ENCODE measurements at regions not wholly inside any gene's neighbourhood (a gene's known extent, or its start where the extent isn't known, plus 50 kb on each side); places are given as distances from the start of the nearest gene placed in this dataset.
A peak's percentile ranks its signal among the peaks of the same experiment; 100 is the strongest.

- no peak for DNase-seq (ENCODE audit: extremely low spot score, insufficient read length, low read depth)
- no peak for FAIRE-seq
Measured at GRCh38 chr3:31240013-31240412, 292.7 kb upstream of the STT3B start.

- peak; percentile 58 for FAIRE-seq
- DNase-seq (ENCODE audit: extremely low spot score, insufficient read length, low read depth), result no peak
Measured at GRCh38 chr3:31240466-31240865, 292.3 kb upstream of the STT3B start.

DNA sequence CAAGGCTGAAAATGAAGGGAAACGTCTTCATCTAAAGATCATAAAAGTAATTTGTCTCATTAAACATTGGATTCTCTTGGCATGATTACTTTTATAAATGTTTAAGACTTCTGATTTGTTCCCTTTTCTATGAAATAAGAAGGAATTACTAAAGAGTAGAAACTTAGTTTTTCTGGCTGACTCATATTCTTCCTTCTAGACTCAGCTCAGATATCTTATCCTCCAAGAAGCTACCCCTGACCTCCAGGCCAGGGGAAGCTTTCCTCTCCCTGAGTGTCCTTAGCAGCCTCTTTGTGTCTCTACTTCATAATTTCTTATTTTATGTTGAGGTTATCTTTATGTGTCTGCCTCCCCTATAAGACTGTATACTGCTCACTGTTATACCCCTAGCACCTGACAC lies 291.9 kb upstream of the STT3B start:
- FAIRE-seq (no peak), DNase-seq (ENCODE audit: extremely low spot score, insufficient read length, low read depth) (no peak)

DNA sequence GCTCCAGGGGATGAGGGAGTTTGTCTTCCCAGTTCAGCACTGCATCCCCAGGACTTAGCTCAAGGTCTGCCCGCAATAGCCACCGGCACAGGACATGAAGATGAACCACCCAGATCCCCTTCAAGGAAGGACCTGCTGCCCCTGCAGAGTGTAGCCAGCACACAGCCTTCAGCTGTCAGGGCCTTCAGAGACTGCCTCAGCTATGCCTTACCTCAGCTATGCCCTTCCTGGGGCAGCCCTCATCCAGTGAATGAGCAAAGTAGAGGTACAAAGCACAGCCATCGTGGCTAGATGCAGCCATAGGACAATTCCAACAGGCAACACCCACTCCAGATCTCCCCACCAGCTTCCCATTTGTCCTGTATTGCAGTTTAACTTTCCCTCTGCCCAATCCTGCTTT lies 291.2 kb upstream of the STT3B start:
- FAIRE-seq, result no peak
- no peak for DNase-seq (ENCODE audit: extremely low spot score, insufficient read length, low read depth)

- DNase-seq (ENCODE audit: extremely low spot score, insufficient read length, low read depth) (no peak), FAIRE-seq (peak; percentile 67)
Measured at GRCh38 chr3:31242026-31242960, 290.4 kb upstream of the STT3B start.

DNA sequence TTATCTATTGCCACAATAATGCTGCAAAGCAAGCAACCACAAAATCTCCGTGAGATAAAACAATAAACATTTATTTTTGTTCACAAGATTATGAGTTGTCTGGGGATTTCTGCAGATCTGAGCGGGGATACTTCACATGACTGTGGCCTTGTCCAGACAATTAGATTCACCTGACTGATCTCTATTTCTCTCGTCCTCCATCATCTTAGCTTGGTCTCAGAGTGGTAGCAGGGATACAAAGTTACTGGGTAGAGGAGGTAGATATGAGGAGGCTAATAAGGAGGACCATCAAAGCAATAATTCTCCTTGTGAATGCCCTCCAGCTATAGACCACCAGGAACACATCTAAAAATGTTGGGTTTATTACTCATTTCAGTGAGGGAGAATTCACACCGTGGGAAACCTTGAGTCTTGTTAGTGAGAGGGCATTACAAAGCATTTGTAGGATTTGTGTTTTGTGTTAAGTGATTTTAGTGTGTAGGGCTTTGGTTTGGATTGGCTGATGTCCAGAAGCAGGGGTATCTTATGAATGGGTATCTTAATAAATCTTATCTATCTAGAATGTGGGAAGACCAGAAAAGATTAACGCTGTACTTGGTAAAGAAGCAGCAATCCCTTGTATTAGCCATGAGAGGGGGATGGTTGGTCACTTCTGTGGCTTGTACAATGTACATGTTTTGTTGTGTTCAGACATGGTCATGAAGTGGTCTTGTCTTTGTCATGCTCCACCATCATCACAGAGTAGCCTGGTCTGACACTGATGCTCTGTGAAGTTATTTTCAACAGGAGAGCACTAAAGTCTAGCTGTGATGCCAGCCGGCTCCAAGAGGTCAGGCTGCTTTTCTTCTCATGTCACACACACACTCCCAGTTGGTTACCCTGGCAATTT lies 287.6 kb upstream of the STT3B start:
- no peak for DNase-seq (ENCODE audit: extremely low spot score, insufficient read length, low read depth)
- no peak for FAIRE-seq

- FAIRE-seq (peak; percentile 9), DNase-seq (ENCODE audit: extremely low spot score, insufficient read length, low read depth) (no peak)
Measured at GRCh38 chr3:31246293-31247062, 286.2 kb upstream of the STT3B start.

- FAIRE-seq (no peak), DNase-seq (ENCODE audit: extremely low spot score, insufficient read length, low read depth) (no peak)
Measured at GRCh38 chr3:31247063-31247447, 285.7 kb upstream of the STT3B start.

GRCh38 chr3:31247850-31248562 lies 284.7 kb upstream of the STT3B start:
- FAIRE-seq (peak; percentile 82), DNase-seq (ENCODE audit: extremely low spot score, insufficient read length, low read depth) (no peak)

- no peak for FAIRE-seq
- DNase-seq (ENCODE audit: extremely low spot score, insufficient read length, low read depth), result no peak
Measured at GRCh38 chr3:31248563-31248992, 284.1 kb upstream of the STT3B start.

GRCh38 chr3:31249545-31249944 lies 283.2 kb upstream of the STT3B start:
- DNase-seq (ENCODE audit: extremely low spot score, insufficient read length, low read depth) (no peak), FAIRE-seq (peak; percentile 26)

DNA sequence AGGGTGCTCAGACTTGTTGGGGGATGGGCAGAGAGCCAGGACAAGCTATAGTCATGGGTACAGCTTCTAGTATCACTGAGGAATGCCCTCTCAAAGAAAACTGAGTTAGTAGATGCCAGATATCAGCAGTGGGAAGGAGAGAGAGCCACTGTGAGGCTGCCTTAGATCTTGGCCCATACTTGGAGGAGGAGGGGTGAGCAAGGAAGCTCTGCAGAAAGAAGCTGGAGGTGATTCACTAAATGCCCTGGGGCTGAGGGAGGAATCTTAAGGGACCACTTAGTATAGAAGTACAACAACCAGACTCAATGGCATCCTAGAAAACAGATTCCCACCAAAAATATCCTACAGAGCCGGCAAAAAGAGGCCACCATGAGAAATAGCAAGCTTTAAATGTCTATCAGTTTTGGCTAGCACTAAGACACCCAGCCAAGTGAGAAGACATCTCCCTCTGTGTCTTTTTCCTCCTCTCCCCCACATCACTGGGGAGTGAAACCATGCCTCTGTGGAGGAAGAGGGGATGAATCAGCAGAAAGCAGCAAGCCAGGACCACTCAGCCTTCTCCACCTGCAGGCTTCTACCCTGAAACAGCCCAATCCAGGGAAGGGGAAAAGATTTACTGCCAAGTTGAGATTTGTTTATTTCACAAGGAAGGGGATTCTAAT lies 282.5 kb upstream of the STT3B start:
- FAIRE-seq (peak; percentile 12), DNase-seq (ENCODE audit: extremely low spot score, insufficient read length, low read depth) (no peak)

- no peak for FAIRE-seq
- no peak for DNase-seq (ENCODE audit: extremely low spot score, insufficient read length, low read depth)
Measured at GRCh38 chr3:31251083-31251482, 281.6 kb upstream of the STT3B start.

DNA sequence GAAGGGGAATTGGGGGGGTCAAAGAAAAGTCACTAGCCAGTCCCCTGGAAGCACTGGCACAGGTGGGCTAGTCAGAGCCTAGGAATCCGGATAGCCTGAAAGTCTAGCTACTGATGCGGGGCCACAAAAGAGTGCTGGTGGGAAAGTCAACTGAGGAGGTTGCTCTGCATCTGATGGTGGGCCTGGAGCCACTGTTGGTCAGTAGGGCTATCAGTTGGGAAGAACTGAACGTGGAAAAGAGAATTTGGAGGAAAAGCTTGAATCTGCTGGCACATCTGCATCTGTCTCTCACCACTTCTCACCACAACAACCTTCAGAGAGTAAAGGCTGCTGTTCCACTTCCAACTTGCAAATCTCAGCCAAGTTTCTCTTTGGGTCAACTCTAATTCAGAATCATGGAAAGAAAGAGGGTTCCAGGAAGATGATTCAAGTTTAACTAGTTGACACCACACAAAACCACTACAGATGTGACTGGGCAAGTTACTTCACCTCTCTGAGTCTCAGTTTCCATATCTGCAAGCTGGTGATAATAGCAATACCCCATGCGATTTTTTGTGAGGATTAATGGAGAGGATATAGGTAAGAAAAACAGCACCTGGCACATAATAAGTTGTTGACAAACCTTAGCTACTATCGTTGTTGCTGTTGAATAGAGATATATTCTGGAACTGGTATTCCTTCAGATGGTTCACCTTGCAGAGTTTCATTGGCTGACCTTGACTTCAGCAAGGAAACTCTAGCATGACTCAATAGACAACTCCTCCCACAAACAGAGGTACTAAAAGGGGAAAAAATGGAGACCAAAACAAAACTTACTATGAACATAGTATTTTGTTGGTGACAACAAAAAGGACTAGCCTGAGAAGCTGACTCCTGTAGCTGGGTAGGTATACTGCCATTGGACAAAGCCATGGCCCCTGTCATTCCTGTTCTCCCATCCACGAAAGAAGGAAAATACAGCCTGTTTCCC lies 280.2 kb upstream of the STT3B start:
- FAIRE-seq (peak; percentile 67), DNase-seq (ENCODE audit: extremely low spot score, insufficient read length, low read depth) (no peak)

GRCh38 chr3:31253782-31254181 lies 278.9 kb upstream of the STT3B start:
- no peak for DNase-seq (ENCODE audit: extremely low spot score, insufficient read length, low read depth)
- no peak for FAIRE-seq

DNA sequence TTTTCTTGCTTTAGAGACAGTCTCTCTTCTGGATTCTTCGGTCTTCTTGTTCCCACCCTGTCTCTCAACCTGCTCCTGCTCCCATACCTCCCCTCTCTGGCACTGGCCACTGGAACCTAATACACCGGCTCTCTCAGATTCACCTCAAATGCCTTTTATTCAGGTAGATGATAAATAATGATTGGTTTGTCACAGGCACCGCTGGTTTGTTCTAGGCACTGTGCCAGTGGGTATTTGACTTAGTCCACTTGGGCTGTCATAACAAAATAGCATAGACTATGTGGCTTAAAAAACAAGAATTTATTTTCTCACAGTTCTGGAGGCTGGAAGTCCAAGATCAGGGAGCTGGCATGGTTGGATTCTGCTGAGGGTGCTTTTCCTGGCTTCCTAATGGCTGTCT lies 278.2 kb upstream of the STT3B start:
- no peak for FAIRE-seq
- DNase-seq (ENCODE audit: extremely low spot score, insufficient read length, low read depth), result no peak

GRCh38 chr3:31255007-31255581 lies 277.6 kb upstream of the STT3B start:
- FAIRE-seq (no peak), DNase-seq (ENCODE audit: extremely low spot score, insufficient read length, low read depth) (no peak)

DNA sequence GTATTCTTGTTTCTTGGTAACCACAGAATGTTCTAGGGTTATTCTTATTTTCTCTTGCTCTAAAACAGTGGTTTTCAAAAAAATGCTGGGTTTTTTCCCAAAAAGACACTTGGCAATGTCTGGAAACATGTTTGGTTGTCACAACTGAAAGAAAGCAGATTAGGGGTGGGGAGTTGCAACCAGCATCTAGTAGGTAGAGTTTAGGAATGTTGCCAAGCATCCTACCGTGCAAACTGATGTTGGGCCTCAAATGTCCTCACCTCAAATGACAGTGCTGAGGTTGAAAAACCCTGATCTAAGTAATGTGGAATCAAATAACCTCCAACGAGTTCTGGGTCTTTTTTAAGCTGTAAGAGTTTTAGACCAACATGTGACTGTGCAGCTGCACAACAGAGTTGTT lies 270.5 kb upstream of the STT3B start:
- DNase-seq (ENCODE audit: extremely low spot score, insufficient read length, low read depth), result no peak
- FAIRE-seq, result no peak
